ENCODE measurements at regions not wholly inside any gene's neighbourhood (a gene's known extent, or its start where the extent isn't known, plus 50 kb on each side); places are given as distances from the start of the nearest gene placed in this dataset.

DNA sequence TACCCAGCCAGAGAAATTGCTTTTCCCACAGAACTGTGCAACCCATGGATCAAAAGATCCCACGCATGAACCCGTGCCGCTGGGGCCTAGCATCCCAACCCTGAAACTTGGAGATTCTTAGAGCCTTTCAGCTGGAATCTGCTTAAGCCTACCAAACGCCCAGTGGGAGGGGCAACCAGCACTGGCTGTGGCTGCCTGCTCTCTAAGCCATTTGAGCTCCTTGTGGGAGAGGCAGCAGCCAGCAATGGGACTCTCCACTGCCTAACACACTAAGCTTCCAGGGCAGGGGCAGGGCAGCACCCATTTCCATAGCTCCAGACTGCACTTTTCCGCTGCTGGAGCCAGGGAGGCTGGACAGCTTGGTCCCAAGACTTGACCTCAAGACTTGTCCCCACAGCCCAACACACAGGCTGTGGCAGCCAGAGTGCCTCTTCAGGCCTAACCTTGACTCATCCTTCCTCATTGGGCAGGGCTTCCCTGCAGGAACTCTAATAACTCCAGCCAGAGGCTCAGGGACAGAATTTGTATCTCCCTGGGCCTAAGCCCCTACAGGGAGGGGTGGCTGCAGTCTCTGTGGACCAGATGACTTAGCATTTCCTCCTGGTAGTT, 437.4 kb downstream of the MTRR start:
- no peak for FAIRE-seq
- no peak for DNase-seq (ENCODE audit: insufficient read length, low spot score)

DNA sequence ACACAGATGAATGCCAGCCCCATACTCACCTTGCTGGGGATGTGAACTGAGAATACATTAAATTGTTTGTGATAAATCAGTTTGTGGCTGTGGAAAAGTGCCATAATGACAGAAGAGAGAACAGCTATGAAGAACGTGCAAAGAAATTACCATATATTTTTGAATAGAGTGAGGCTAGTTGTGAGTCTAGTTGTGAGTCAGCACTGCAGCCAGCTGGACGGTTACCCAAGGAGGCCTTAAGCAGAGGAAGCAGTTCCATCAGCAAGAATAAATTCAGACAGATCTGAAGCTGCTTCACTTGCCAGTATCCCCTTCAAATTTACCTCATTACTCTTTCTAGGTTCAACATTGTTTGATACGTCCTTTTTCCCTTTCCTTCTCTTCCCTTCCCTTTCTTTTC, 446.0 kb downstream of the MTRR start:
- FAIRE-seq (no peak), DNase-seq (ENCODE audit: insufficient read length, low spot score) (no peak)

DNA sequence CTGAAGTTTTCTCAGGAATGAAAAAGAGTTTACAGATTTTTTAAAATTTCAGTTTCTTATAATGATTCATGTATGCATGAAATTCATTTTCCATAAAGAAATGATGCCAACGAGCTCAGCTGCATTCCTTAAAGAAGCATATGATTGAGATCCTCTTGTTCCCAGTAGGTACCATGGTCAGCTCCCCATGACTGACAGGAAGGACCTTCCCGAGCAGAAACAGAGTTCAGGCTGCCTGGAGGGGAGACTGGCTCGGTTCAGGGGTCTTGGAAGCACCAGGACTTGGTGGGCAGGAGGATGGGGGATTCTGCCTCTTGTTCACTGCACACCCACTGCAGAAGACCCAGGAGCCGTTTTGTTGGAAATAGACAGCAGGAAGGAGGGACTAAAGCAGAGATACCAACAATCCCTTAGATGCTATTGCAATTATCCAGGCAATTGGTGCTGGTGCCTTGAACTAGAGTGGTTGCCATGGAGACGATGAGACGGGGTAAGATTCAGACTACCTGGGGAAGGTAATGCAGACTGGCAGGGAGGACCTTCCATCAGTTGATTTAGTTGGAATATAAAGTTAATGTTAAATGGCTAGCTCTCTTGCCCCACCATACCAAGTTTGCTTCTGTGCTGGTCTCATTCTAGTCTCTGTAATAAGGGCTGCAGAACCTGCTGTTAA, 447.8 kb downstream of the MTRR start:
- DNase-seq (ENCODE audit: insufficient read length, low spot score) (no peak), FAIRE-seq (no peak)

DNA sequence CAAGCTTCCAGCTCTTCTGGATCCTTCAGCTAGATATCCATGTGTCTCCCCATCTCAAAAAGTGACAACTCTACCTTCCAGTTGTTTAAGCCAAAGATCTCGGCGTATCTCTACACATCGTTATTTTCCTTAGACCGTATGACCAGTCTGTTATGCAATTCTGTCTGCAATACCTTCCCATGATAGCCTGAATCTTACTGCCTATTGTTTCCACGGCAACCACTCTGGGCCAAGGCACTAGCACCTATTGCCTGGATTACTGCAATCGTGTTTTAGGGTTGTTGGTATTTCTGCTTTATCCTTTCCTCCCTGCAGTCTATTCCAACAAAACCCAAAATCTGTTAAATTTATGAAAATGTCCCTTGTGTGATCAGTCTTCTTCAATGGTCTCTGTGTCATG, 448.4 kb downstream of the MTRR start:
- DNase-seq (ENCODE audit: insufficient read length, low spot score) (no peak), FAIRE-seq (no peak)

DNA sequence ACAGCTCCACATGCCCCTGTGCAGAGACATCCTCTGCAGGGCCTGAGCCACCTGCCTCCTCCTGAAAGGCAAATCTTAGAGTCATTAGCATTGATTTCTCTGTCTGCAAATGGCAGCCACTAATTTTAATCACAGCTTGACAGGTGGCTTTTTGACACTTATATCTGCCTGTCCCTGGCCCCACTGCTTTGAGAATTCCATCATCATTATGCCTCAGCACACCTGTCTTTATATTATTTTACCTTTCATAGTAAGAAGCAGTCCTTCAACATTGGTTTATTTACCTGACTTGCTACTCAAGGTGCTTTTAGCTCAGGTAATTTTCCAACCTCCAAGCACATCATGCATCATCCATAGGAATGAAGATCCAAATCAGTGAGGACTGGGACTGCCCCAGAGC, 451.3 kb downstream of the MTRR start:
- DNase-seq (ENCODE audit: insufficient read length, low spot score) (no peak), FAIRE-seq (no peak)

DNA sequence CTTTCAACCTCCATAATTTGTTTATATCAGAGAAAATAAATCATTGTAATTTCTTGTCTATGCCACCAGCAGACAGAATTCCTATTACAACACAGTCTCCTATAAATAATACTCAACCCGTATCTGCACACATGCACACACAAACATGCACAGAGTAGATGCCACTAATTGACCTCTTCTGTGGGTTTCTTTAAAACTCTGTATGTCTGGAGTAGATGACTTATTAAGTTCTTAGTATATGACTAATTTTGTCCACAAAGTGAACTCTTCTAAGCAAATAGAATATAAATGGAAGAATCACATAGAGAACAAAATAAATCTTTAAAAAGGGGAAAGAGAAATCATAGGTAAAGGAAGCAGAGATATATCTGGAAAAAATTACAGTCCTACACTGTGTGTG, 452.3 kb downstream of the MTRR start:
- no peak for DNase-seq (ENCODE audit: insufficient read length, low spot score)
- FAIRE-seq: no peak

DNA sequence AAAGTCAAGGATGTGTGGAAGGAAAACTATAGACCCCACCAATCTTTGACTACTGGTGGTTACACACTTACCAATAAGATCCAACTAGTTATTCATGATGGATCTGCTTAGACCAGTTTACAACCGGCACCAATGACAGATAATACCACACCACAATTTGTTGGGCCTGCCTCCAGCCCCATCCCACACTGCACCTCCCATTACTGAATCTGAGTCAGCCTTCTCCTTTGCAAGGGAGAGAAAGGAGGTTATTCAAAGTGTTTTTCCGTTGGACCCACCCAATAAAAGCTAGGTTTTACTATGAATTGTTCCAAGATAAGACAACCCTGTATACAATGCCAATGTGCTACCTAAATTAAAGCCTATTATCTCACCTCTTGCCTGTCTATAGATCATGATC, 453.5 kb downstream of the MTRR start:
- no peak for FAIRE-seq
- no peak for DNase-seq (ENCODE audit: insufficient read length, low spot score)

DNA sequence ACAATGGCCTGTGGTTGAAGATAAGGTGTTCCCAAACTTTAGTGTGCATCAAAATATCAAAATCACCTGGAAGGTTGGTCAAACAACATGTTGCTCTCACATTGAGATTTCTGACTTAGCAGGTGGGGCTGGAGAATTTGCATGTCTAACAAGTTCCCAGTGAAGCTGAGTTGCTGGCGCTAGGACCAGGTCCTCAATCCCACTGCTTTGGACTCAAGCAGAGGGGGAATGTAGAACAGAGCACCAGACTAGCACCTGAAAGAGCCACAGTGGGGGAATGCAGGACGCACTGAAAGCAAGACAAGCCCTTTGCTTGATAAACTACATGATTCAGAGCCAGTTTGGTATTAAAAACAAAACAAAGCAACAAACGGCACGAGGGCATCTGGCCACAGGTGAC, 458.1 kb downstream of the MTRR start:
- DNase-seq (ENCODE audit: insufficient read length, low spot score) (no peak), FAIRE-seq (no peak)

DNA sequence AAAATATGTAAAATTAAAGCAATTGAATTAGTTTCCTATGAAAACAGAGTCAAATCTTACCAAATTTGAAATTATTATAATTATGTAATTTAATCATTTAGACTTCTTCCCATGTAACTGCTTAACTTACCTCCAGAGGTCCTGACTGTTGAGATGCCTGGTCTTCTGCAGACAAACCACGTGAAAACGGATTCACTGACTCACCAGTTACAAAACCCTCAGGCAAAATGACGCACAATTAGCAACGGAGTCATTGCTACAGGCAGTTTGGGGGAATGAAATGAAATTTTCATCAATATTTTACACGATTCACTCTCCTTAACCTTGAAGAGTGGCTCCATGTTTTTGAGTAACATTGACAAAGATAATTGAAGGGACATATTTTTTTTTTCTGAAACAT, 460.8 kb downstream of the MTRR start:
- FAIRE-seq: no peak
- DNase-seq (ENCODE audit: insufficient read length, low spot score): no peak

DNA sequence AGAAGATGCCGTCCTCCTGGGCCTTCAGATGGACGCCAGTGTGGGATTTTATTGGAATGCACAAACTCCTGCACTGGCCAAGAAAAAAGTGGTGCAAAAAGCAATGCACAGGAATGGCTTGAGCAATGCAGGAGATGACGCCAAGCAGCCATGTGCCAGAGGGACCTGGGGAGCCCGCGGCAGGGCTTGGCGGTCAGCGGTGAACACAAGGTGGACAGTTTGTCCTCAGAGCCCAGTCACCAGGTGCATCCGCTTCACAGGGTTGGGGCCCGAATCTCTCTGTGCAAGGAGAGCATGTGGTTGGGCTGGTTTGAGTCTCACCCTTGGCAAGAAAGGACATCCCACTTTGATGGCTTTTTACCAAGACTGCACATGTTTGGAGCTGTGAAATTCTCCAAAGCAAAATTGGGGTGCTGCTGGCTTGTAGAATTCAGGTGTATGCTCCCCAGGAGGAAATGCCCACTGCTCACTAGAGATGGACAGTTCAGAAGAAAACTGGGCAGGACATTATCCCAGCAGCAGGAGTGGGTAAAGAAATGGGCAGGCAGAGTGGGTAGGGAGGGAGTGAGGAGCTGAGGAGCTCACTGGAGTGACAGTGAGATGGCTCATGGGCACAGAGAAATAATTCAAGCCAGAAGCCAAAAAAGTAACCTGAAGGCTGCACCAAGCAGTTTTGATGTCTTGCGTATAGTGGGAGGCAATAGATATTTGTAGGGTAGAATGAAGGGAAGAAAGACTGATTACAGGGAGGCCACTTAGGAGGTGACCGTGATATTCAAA, 463.9 kb downstream of the MTRR start:
- DNase-seq (ENCODE audit: insufficient read length, low spot score) (no peak), FAIRE-seq (no peak)

DNA sequence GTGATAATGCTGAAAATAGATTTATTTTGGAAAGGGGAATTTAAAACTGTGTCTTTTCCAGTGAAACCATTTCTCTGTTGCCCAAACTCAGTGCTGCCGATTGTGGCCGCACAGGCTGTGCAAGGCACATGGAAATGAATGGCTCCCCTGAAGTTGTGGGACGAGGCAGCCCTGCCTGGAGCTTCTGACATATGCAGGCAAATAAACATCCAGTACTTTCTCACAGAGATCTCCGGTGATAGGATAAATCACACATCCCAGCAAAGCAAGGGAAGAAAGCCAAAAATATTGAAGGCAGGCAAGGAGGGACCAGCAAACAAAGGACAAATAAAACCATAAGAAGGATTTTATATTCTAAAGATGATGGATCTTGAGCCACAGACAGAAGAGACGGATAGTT, 464.5 kb downstream of the MTRR start:
- no peak for DNase-seq (ENCODE audit: insufficient read length, low spot score)
- FAIRE-seq: no peak

DNA sequence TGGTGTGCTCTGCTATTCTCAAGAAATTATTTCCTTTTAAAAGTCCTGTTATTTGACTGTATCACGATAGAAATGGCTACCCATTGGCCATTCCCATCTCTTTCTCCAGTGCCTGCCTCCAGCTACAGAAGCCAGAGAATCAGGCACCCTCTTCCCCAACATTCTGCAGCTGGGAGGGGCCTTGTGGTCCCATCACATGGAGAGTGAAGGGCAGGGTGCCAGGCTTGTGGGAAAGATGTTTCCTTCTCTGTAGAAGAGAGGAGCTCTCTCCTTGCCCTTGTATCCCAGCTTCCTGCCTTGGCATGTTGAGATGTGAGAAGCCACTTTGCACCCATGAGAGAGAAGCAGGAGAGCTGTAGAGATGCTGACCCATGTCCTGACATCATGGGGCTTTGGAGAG, 465.0 kb downstream of the MTRR start:
- FAIRE-seq (no peak), DNase-seq (ENCODE audit: insufficient read length, low spot score) (no peak)

DNA sequence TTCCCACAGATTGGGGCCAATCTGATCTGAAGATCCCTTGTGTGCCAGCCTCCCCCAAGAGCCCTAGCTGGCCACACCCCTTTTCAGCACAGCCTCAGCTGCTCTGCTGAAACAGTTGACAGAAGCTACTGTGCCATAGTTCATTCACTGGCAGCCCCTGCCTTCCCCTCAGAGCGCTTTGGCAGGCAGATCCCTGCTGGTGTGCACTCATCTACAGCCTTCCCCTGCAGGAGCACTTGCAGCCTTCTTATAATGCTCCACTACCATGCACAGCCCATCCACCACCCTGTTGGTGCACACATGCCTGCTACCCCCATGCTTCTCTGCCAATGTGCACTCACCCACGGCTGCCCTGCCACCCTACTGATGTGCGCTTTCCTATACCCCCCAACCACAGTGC, 471.3 kb downstream of the MTRR start:
- peak; percentile 36 for FAIRE-seq
- no peak for DNase-seq (ENCODE audit: insufficient read length, low spot score)

DNA sequence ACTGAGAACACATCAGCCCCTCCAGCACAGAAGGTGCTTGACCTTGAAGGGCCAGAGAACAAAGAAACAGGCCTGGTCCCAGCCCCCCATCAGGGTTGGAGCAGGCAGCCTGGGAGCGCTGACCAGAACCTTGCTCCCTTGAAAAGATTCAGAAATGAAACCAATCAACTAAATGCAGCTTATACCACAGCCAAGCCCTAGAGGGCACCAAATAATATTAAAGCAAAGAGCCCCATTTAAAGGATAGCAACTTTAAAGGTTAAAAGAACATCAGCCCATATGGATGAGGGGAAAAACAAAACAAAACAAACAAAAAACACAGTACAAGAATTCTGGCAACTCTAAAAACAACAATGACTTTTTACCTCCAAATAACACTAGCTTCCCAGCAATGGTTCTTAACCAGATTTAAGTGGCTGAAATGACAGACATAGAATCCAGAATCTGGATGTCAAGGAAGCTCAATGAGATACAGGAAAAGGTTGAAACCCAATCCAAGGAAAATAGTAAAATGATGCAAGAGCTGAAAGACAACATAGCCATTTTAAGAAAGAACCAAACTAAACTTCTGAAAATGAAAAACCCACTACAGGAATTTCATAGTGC, 471.9 kb downstream of the MTRR start:
- DNase-seq (ENCODE audit: insufficient read length, low spot score) (peak; percentile 27), FAIRE-seq (no peak)

DNA sequence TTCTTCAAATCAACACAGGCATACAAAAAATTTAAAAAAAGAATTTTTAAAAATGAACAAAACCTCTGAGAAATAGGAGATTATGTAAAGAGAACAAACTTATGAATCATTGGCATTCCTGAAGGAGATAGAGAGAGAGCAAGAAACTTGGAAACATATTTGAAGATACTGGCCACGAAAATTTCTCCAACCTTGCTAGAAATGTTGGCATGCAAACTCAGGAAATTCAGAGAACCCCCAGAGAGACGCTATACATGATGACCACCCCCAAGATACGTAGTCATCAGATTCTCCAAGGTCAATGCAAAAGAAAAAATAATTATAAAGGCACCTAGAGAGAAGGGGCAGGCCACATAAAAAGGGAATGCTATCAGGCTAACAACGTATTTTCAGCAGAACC, 472.5 kb downstream of the MTRR start:
- no peak for FAIRE-seq
- no peak for DNase-seq (ENCODE audit: insufficient read length, low spot score)

DNA sequence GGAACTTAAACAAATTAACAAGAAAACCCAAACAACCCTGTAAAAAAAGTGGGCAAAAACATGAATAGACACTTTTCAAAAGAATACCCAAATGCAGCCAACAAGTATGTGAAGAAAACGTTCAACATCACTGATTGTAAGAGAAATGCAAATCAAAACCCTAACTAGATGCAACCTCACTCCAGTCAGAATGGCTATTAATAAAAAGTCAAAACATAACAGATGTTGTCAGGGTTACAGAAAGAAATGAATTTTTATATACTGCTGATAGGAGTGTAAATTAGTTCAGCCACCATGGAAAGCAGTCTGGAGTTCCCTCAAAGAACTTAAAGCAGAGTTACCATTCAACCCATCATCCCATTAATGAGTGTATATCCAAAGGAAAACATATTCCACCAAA, 479.0 kb downstream of the MTRR start:
- DNase-seq (ENCODE audit: insufficient read length, low spot score) (no peak), FAIRE-seq (no peak)

DNA sequence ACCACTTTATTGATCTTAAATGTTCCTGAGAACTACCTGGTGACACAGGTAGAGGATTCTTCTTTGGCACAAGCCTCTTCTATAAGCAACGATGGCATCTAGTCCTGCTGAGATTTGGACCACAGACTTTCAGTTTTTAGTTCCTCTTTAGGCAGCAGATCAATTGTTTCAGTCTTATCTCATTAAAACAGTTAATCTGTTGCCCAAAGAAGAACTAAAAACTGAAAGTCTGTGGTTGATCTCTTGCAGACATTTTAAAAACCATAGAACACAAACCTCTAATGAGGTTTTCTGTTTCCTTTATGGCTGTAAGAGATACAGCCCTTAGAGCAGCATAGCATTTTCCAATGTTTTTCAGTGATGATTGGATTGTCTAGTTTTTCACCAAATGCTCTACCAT, 480.9 kb downstream of the MTRR start:
- no peak for DNase-seq (ENCODE audit: insufficient read length, low spot score)
- FAIRE-seq: no peak

DNA sequence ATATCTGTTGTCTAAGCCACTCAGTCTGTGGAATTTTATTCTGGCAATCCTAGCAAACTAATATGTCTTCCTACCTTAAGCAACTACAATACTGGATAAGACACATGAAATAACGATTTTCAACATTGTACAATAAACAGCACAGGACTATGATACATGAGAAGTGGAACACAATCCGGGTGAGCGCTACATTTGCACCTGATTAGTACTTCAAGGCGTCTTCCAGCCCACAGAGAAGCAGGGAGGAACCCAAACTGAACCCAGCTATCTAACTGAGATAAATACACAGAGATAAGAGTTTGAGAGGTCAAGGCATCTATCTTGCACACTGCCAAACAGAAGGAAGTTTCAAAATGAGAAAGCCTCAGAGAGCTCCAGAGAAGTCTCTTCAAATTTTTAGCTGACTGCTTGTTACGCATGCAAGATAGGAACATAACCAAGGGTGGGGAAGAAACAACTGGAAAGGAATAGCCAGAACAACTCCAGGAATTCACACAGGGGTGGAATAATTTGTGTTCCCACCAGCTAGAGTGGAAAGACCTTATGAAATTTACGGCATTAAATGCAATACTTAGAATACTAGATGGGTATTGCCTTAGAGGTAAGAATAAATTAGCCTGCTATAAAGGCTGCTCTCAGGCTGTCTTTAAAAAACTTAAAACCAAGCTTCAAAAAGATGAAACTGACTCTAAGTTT, 481.8 kb downstream of the MTRR start:
- DNase-seq (ENCODE audit: insufficient read length, low spot score): no peak
- peak; percentile 87 for FAIRE-seq

DNA sequence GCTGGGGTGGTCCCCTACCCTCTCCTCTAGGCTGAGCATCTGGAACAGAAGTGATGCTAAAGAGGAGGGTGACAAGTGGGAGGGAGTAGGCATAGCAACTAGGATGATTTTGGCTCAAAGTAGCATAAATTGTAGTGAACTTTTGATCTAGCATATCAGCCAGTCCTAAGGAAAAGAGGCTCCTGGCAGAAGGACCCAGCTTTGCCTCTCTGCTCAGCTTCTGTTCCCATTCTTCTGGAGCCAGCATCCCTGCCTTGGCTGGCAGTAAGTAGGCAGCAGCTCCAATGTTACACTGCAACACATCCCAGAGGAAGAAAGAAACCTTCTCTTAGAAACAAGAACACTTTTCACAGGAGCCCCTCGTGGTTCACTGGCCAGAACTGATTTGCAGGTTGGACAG, 487.0 kb downstream of the MTRR start:
- DNase-seq (ENCODE audit: insufficient read length, low spot score) (no peak), FAIRE-seq (peak; percentile 23)

DNA sequence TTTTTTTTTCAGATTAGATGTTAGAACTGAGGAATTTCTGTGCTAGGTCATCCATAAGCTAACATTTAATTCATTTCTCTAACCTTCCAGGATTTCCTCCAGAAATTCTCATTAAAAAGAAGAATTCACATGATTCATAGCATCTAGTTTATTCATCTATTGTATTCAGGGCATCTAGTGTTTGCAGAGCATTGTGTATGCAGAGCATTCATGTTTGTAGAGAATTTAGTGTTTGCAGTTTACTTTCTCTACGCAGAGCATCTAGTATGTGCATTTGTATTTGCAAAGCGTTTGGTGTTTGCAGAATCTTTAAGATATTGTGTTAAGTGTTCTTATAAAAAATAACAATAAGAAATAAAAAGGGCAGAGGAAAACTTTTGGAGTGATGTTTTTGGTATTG, 491.1 kb downstream of the MTRR start:
- no peak for FAIRE-seq
- no peak for DNase-seq (ENCODE audit: insufficient read length, low spot score)

DNA sequence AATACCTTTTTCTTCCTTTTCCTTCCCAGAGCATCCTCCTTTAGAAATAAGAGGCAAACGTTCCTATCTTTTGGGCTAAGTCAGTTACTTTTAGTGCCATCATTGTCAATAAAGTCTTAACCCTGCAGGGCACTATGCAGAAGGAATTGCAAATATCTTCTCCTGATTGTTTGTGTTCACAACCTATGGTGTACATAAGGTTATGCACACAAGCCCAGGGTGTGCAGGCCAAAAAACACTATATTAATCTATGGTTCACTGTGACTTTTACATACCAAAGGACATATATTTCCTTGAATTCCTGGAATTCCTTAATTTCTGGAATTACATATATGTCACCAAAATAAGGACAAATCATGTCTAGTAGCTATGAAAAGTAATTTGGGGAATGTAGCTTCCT, 493.5 kb downstream of the MTRR start:
- DNase-seq (ENCODE audit: insufficient read length, low spot score) (no peak), FAIRE-seq (no peak)

Measured in HTR-8/SVneo (cell line).